Loucy (cell line): ENCODE measurements at regions not wholly inside any gene's neighbourhood (a gene's known extent, or its start where the extent isn't known, plus 50 kb on each side); places are given as distances from the start of the nearest gene placed in this dataset.

ENCODE experiments used
- H2AFZ ChIP-seq: fragments of 200-600 bp; sonication (generic); 2 replicates; pipeline ENCODE4 v1.6.0; 2016; ENCODE audit warnings: antibody characterized with exemption, mild to moderate bottlenecking, low read length, moderate library complexity
- H3F3A ChIP-seq: fragments of 200-600 bp; 2 replicates; pipeline ENCODE4 v1.6.0; 2016; ENCODE audit warnings: antibody characterized with exemption, low read depth, mild to moderate bottlenecking
- H3K27me3 ChIP-seq: fragments of 200-600 bp; sonication (generic); 2 replicates; pipeline ENCODE4 v1.6.1; 2014; ENCODE audit warnings: low read length, mild to moderate bottlenecking; ENCODE audit not compliant: insufficient read depth, poor library complexity, severe bottlenecking
- H3K36me3 ChIP-seq: fragments of 200-600 bp; sonication (generic); 2 replicates; pipeline ENCODE4 v1.6.1; 2016; ENCODE audit warnings: low read length; ENCODE audit not compliant: insufficient read depth
- H3K4me1 ChIP-seq: fragments of 200-600 bp; sonication (generic); 2 replicates; pipeline ENCODE4 v1.5.1; 2014; ENCODE audit warnings: low read length, mild to moderate bottlenecking; ENCODE audit not compliant: insufficient read depth, poor library complexity, severe bottlenecking
- H3K4me2 ChIP-seq: fragments of 200-600 bp; sonication (generic); 2 replicates; pipeline ENCODE4 v1.6.0; 2014; ENCODE audit warnings: antibody characterized with exemption, low read length, low read depth, mild to moderate bottlenecking; ENCODE audit not compliant: poor library complexity, severe bottlenecking
- H3K4me3 ChIP-seq: fragments of 200-600 bp; sonication (generic); 2 replicates; pipeline ENCODE4 v1.5.1; 2014; ENCODE audit warnings: low read length, mild to moderate bottlenecking, mixed read lengths; ENCODE audit not compliant: poor library complexity, severe bottlenecking
- H3K79me2 ChIP-seq: fragments of 200-600 bp; sonication (generic); 2 replicates; pipeline ENCODE4 v1.6.1; 2014; ENCODE audit warnings: low read length; ENCODE audit not compliant: insufficient read depth
- H3K9ac ChIP-seq: fragments of 200-600 bp; sonication (generic); 2 replicates; pipeline ENCODE4 v1.6.0; 2014; ENCODE audit warnings: mild to moderate bottlenecking, low read depth, low read length, moderate library complexity; ENCODE audit not compliant: poor library complexity, severe bottlenecking
- H3K9me2 ChIP-seq: fragments of 200-600 bp; sonication (generic); replicated peaks from 2 replicates; pipeline ENCODE4 v1.6.1; 2016; ENCODE audit warnings: low read depth, low read length, mixed read lengths
- H3K9me3 ChIP-seq: fragments of 200-600 bp; sonication (generic); 2 replicates; pipeline ENCODE4 v1.6.1; 2014; ENCODE audit warnings: mild to moderate bottlenecking, antibody characterized with exemption, low read length, low read depth; ENCODE audit not compliant: insufficient read depth
- H4K20me1 ChIP-seq: fragments of 200-600 bp; sonication (generic); 2 replicates; pipeline ENCODE4 v1.6.0; 2014; ENCODE audit warnings: antibody characterized with exemption, low read length, mild to moderate bottlenecking; ENCODE audit not compliant: insufficient read depth, poor library complexity, severe bottlenecking
- EZH2phosphoT487 ChIP-seq: fragments of 200-600 bp; IDR thresholded peaks from 2 replicates; pipeline ENCODE4 v1.6.1; 2018; ENCODE audit warnings: antibody characterized with exemption, mild to moderate bottlenecking, moderate library complexity, borderline replicate concordance
- TF ChIP-seq, protein P1 (sequence below): fragments of 200-600 bp; sonication (generic); conservative IDR thresholded peaks from 2 replicates; pipeline ENCODE4 v1.5.1; 2014; ENCODE audit warnings: mild to moderate bottlenecking, antibody characterized with exemption, low read length

DNA sequence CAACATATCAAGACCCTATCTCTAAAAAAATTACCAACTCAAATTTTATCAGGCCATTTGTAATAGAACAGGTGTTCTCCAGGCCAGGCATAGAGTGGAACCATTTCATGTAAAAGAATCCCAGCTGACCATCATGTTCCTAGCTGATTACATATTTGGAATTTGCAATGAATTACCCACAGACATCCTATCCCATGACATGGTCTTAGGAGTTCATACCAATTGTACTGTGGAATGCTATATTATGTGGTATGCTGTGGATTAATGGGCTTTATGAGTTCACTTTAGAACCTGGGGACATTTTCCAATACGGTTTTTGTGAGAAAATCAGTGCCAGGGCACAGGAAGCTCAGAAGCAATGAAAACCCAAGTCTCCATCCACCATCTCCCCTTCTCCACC lies 110.3 kb downstream of the ZNF281 start:
- peaks cover 14% of the 10 kb centered on the region for H3K4me1 ChIP-seq
- no peaks in the 10 kb centered on the region for H3K9me3 ChIP-seq
- no peaks in the 10 kb centered on the region for H3K9me2 ChIP-seq
- H3K79me2 ChIP-seq: no peaks in the 10 kb centered on the region
- no peaks in the 10 kb centered on the region for H3K36me3 ChIP-seq
- TF ChIP-seq, protein P1, sequence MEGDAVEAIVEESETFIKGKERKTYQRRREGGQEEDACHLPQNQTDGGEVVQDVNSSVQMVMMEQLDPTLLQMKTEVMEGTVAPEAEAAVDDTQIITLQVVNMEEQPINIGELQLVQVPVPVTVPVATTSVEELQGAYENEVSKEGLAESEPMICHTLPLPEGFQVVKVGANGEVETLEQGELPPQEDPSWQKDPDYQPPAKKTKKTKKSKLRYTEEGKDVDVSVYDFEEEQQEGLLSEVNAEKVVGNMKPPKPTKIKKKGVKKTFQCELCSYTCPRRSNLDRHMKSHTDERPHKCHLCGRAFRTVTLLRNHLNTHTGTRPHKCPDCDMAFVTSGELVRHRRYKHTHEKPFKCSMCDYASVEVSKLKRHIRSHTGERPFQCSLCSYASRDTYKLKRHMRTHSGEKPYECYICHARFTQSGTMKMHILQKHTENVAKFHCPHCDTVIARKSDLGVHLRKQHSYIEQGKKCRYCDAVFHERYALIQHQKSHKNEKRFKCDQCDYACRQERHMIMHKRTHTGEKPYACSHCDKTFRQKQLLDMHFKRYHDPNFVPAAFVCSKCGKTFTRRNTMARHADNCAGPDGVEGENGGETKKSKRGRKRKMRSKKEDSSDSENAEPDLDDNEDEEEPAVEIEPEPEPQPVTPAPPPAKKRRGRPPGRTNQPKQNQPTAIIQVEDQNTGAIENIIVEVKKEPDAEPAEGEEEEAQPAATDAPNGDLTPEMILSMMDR: no peak
- TF ChIP-seq EZH2phosphoT487: no peak
- H3K4me2 ChIP-seq: no peak overlapping the region
- H3F3A ChIP-seq: no peaks in the 10 kb centered on the region
- no peak overlapping the region for H2AFZ ChIP-seq
- no peak overlapping the region for H3K4me3 ChIP-seq
- H4K20me1 ChIP-seq: no peaks in the 10 kb centered on the region
- H3K27me3 ChIP-seq: no peaks in the 10 kb centered on the region
- H3K9ac ChIP-seq: no peak overlapping the region

GRCh38 chr1:200298242-200298641 lies 111.6 kb downstream of the ZNF281 start:
- Histone ChIP-seq H3K79me2 (no peaks in the 10 kb centered on the region), H3F3A (no peaks in the 10 kb centered on the region), H2AFZ (no peak overlapping the region), H3K27me3 (no peaks in the 10 kb centered on the region), H4K20me1 (no peaks in the 10 kb centered on the region), H3K4me3 (no peak overlapping the region), H3K4me2 (no peak overlapping the region), H3K4me1 (peaks cover 19% of the 10 kb centered on the region), H3K9me2 (no peaks in the 10 kb centered on the region), H3K36me3 (no peaks in the 10 kb centered on the region), H3K9ac (no peak overlapping the region), H3K9me3 (no peaks in the 10 kb centered on the region)
- TF ChIP-seq, protein P1: no peak
- no peak for TF ChIP-seq EZH2phosphoT487

GRCh38 chr1:200296091-200296661 lies 113.7 kb downstream of the ZNF281 start:
- H3K79me2 ChIP-seq: no peaks in the 10 kb centered on the region
- H3K9me2 ChIP-seq: no peaks in the 10 kb centered on the region
- H3K4me2 ChIP-seq: no peak overlapping the region
- no peaks in the 10 kb centered on the region for H3K27me3 ChIP-seq
- no peaks in the 10 kb centered on the region for H3F3A ChIP-seq
- no peak overlapping the region for H3K9ac ChIP-seq
- no peaks in the 10 kb centered on the region for H4K20me1 ChIP-seq
- no peaks in the 10 kb centered on the region for H3K9me3 ChIP-seq
- no peak overlapping the region for H2AFZ ChIP-seq
- no peak overlapping the region for H3K4me3 ChIP-seq
- TF ChIP-seq EZH2phosphoT487: no peak
- TF ChIP-seq, protein P1: no peak
- H3K36me3 ChIP-seq: no peaks in the 10 kb centered on the region
- peaks cover 10% of the 10 kb centered on the region for H3K4me1 ChIP-seq
